Right ventricle myocardium inferior (tissue), 1 donor: ENCODE measurements at regions not wholly inside any gene's neighbourhood (a gene's known extent, or its start where the extent isn't known, plus 50 kb on each side); places are given as distances from the start of the nearest gene placed in this dataset.

Experiments
- ATAC-seq: fragments of 200-7000 bp; cut with Tn5 transposase; one replicate; pipeline ENCODE4 v1.9.1; 2020; ENCODE audit warnings: mild to moderate bottlenecking, moderate library complexity
- DNase-seq: peaks from one replicate; pipeline ENCODE4 v3.0.0; 2021; ENCODE audit errors: missing footprints
- intact Hi-C: fragments of 100-400 bp; cut with DNase I; formaldehyde crosslinking; loops from one replicate; pipeline ENCODE4 v1.11.0; 2022
- donor health status: DM: no; HTN: yes; CAD: no; lungs with severe emphysema.

- intact Hi-C loops = no loop called here
- ATAC-seq (no peak), DNase-seq (no peak)
Measured at GRCh38 chr6:22073516-22074198, 223.2 kb downstream of the PRL start.

- intact Hi-C loops = no loop called here
- DNase-seq (no peak), ATAC-seq (no peak)
Measured at GRCh38 chr6:22078288-22078687, 218.5 kb downstream of the PRL start.

GRCh38 chr6:22078802-22079545 lies 217.9 kb downstream of the PRL start:
- no peak for DNase-seq
- intact Hi-C loops = no loop called here
- ATAC-seq = no peak

GRCh38 chr6:22079783-22080182 lies 217.1 kb downstream of the PRL start:
- intact Hi-C loops = no loop called here
- DNase-seq = no peak
- ATAC-seq = peak; percentile 63

- DNase-seq (no peak), ATAC-seq (no peak)
Measured at GRCh38 chr6:22081709-22082108, 215.1 kb downstream of the PRL start.

GRCh38 chr6:22082218-22082617 lies 214.6 kb downstream of the PRL start:
- ATAC-seq (no peak), DNase-seq (no peak)
- intact Hi-C loops = loop anchor here (2.0 kb wide), 1 partner anchor 55 kb away; no protein-coding TSS in a partner anchor

More at GRCh38 chr6:22081709-22082108, 215.1 kb downstream of the PRL start:
- intact Hi-C loops = loop anchor here (2.0 kb wide), 1 partner anchor 55 kb away; no protein-coding TSS in a partner anchor

GRCh38 chr6:22083119-22083518 lies 213.7 kb downstream of the PRL start:
- no peak for ATAC-seq
- no peak for DNase-seq
- intact Hi-C loops = loop anchor here (2.0 kb wide), 1 partner anchor 56 kb away; no protein-coding TSS in a partner anchor

GRCh38 chr6:22087960-22088706 lies 208.7 kb downstream of the PRL start:
- ATAC-seq (no peak), DNase-seq (no peak)
- intact Hi-C loops = no loop called here

GRCh38 chr6:22091424-22091948 lies 205.3 kb downstream of the PRL start:
- intact Hi-C loops = no loop called here
- DNase-seq = no peak
- no peak for ATAC-seq

GRCh38 chr6:22095836-22096235 lies 201.0 kb downstream of the PRL start:
- no peak for DNase-seq
- peak; percentile 78 for ATAC-seq
- intact Hi-C loops = no loop called here

- intact Hi-C loops = no loop called here
- DNase-seq (no peak), ATAC-seq (no peak)
Measured at GRCh38 chr6:22098601-22099031, 198.2 kb downstream of the PRL start.

- intact Hi-C loops = no loop called here
- no peak for DNase-seq
- ATAC-seq = no peak
Measured at GRCh38 chr6:22099231-22099630, 197.6 kb downstream of the PRL start.

- intact Hi-C loops = no loop called here
- DNase-seq = no peak
- ATAC-seq = no peak
Measured at GRCh38 chr6:22099923-22100322, 196.9 kb downstream of the PRL start.

- intact Hi-C loops = no loop called here
- DNase-seq (no peak), ATAC-seq (no peak)
Measured at GRCh38 chr6:22101163-22101562, 195.7 kb downstream of the PRL start.

- intact Hi-C loops = no loop called here
- ATAC-seq = no peak
- DNase-seq = no peak
Measured at GRCh38 chr6:22102671-22103070, 194.2 kb downstream of the PRL start.

- DNase-seq (no peak), ATAC-seq (no peak)
- intact Hi-C loops = no loop called here
Measured at GRCh38 chr6:22106451-22106850, 190.4 kb downstream of the PRL start.

GRCh38 chr6:22106961-22107360 lies 189.9 kb downstream of the PRL start:
- ATAC-seq = no peak
- intact Hi-C loops = no loop called here
- DNase-seq = no peak

GRCh38 chr6:22108199-22108598 lies 188.6 kb downstream of the PRL start:
- intact Hi-C loops = no loop called here
- ATAC-seq (peak; percentile 73), DNase-seq (no peak)

GRCh38 chr6:22110061-22110460 lies 186.8 kb downstream of the PRL start:
- intact Hi-C loops = no loop called here
- ATAC-seq (no peak), DNase-seq (no peak)
